H9 (cell line): ENCODE measurements at regions not wholly inside any gene's neighbourhood (a gene's known extent, or its start where the extent isn't known, plus 50 kb on each side); places are given as distances from the start of the nearest gene placed in this dataset.

Source experiments
- DNase-seq: peaks from one replicate; pipeline ENCODE4 v3.0.0-alpha.2; 2017
- H2AFZ ChIP-seq: one replicate; pipeline ENCODE4 v1.6.1; 2013; ENCODE audit warnings: mild to moderate bottlenecking, low read length, control low read depth, moderate library complexity
- H2AK5ac ChIP-seq: 2 replicates; pipeline ENCODE4 v1.6.1; 2013; ENCODE audit warnings: low read length, control low read depth, mixed read lengths; ENCODE audit not compliant: insufficient read length
- H2BK120ac ChIP-seq: one replicate; pipeline ENCODE4 v1.6.1; 2013; ENCODE audit warnings: low read depth, mild to moderate bottlenecking, low read length, control low read depth, inconsistent platforms; ENCODE audit not compliant: poor library complexity, severe bottlenecking
- H2BK12ac ChIP-seq: 2 replicates; pipeline ENCODE4 v1.6.1; 2013; ENCODE audit warnings: low read length, control low read depth, mixed read lengths, low read depth; ENCODE audit not compliant: insufficient read length
- H2BK15ac ChIP-seq: 2 replicates; pipeline ENCODE4 v1.6.1; 2013; ENCODE audit warnings: low read depth, low read length, control low read depth
- H2BK20ac ChIP-seq: one replicate; pipeline ENCODE4 v1.6.1; 2013; ENCODE audit warnings: low read depth, mild to moderate bottlenecking, low read length, control low read depth, inconsistent platforms; ENCODE audit not compliant: poor library complexity, severe bottlenecking
- H2BK5ac ChIP-seq: 2 replicates; pipeline ENCODE4 v1.6.1; 2013; ENCODE audit warnings: low read length, control low read depth, mixed read lengths; ENCODE audit not compliant: insufficient read length
- H3K14ac ChIP-seq: 2 replicates; pipeline ENCODE4 v1.6.1; 2013; ENCODE audit warnings: low read length, control low read depth; ENCODE audit not compliant: insufficient read depth
- H3K18ac ChIP-seq: 2 replicates; pipeline ENCODE4 v1.6.1; 2013; ENCODE audit warnings: low read depth, mild to moderate bottlenecking, mixed read lengths, low read length, control low read depth; ENCODE audit not compliant: insufficient read length
- H3K23ac ChIP-seq: 2 replicates; pipeline ENCODE4 v1.6.1; 2013; ENCODE audit warnings: low read length, control low read depth, mixed read lengths, low read depth; ENCODE audit not compliant: insufficient read length
- H3K23me2 ChIP-seq: 2 replicates; pipeline ENCODE4 v1.6.1; 2013; ENCODE audit warnings: low read depth, mild to moderate bottlenecking, mixed read lengths, low read length, control low read depth; ENCODE audit not compliant: insufficient read length, poor library complexity, severe bottlenecking
- H3K27ac ChIP-seq: 2 replicates; pipeline ENCODE4 v1.5.1; 2013; ENCODE audit warnings: low read length, control low read depth, mixed read lengths, low read depth; ENCODE audit not compliant: insufficient read length
- H3K27me3 ChIP-seq: 2 replicates; pipeline ENCODE4 v1.6.1; 2013; ENCODE audit warnings: low read length, control low read depth, inconsistent platforms; ENCODE audit not compliant: insufficient read depth
- H3K4ac ChIP-seq: 2 replicates; pipeline ENCODE4 v1.6.1; 2013; ENCODE audit warnings: low read depth, mild to moderate bottlenecking, control low read depth, inconsistent platforms, low read length, moderate library complexity
- H3K4me1 ChIP-seq: 2 replicates; pipeline ENCODE4 v1.6.1; 2013; ENCODE audit warnings: low read length, control low read depth, inconsistent platforms; ENCODE audit not compliant: insufficient read depth
- H3K4me2 ChIP-seq: 2 replicates; pipeline ENCODE4 v1.6.1; 2013; ENCODE audit warnings: low read length, control low read depth, mixed read lengths; ENCODE audit not compliant: insufficient read length, insufficient read depth
- H3K56ac ChIP-seq: 2 replicates; pipeline ENCODE4 v1.6.1; 2013; ENCODE audit warnings: low read depth, mild to moderate bottlenecking, mixed read lengths, low read length, control low read depth; ENCODE audit not compliant: insufficient read length
- H3K79me1 ChIP-seq: 2 replicates; pipeline ENCODE4 v1.6.1; 2013; ENCODE audit warnings: low read depth, mild to moderate bottlenecking, moderate library complexity, low read length, control low read depth, inconsistent platforms; ENCODE audit not compliant: insufficient read depth, poor library complexity, severe bottlenecking
- H3K79me2 ChIP-seq: 2 replicates; pipeline ENCODE4 v1.6.1; 2013; ENCODE audit warnings: low read length, control low read depth, inconsistent platforms; ENCODE audit not compliant: insufficient read depth
- H3K9ac ChIP-seq: 2 replicates; pipeline ENCODE4 v1.6.1; 2013; ENCODE audit warnings: low read length, control low read depth, mixed read lengths; ENCODE audit not compliant: insufficient read length; ENCODE audit errors: extremely low read depth
- H3K9me3 ChIP-seq: one replicate; pipeline ENCODE4 v1.6.1; 2013; ENCODE audit warnings: low read depth, low read length, inconsistent platforms; ENCODE audit not compliant: control insufficient read depth
- H3T11ph ChIP-seq: one replicate; pipeline ENCODE4 v1.6.1; 2013; ENCODE audit warnings: mild to moderate bottlenecking, low read length, control low read depth, inconsistent platforms
- H4K20me1 ChIP-seq: one replicate; pipeline ENCODE4 v1.6.1; 2013; ENCODE audit not compliant: control insufficient read depth, insufficient read length, insufficient read depth
- H4K5ac ChIP-seq: 2 replicates; pipeline ENCODE4 v1.6.1; 2013; ENCODE audit warnings: low read depth, mild to moderate bottlenecking, mixed read lengths, low read length, control low read depth; ENCODE audit not compliant: insufficient read length
- H4K8ac ChIP-seq: replicated peaks from 2 replicates; pipeline ENCODE4 v1.6.1; 2013; ENCODE audit warnings: low read length, control low read depth, mixed read lengths, low read depth; ENCODE audit not compliant: insufficient read length
- H4K91ac ChIP-seq: 2 replicates; pipeline ENCODE4 v1.6.1; 2013; ENCODE audit warnings: low read depth, mild to moderate bottlenecking, moderate library complexity, mixed read lengths, low read length, control low read depth; ENCODE audit not compliant: insufficient read length
- H3K27ac Mint-ChIP-seq, 3 experiments: 2 replicates in 2 of 3; 3 replicates in 1 of 3; pipeline ENCODE4 v1.8.0; 2020 to 2021; ENCODE audit warnings: mixed read lengths in 3 of 3, mild to moderate bottlenecking in 1 of 3, moderate library complexity in 1 of 3
- H3K27me3 Mint-ChIP-seq: 2 replicates; pipeline ENCODE4 v1.8.0; 2021; ENCODE audit warnings: low read depth, mild to moderate bottlenecking, moderate library complexity, mixed read lengths
- H3K36me3 Mint-ChIP-seq, 3 experiments: 2 replicates in 2 of 3; 3 replicates in 1 of 3; pipeline ENCODE4 v1.8.0; 2020 to 2021; ENCODE audit warnings: low read depth in 3 of 3, mixed read lengths in 3 of 3; ENCODE audit not compliant: insufficient read depth in 1 of 3
- H3K4me1 Mint-ChIP-seq, 2 experiments: 2 replicates each; pipeline ENCODE4 v1.8.0; 2020; ENCODE audit warnings: mixed read lengths in 2 of 2
- H3K4me3 Mint-ChIP-seq, 2 experiments: 2 replicates in 1 of 2; 3 replicates in 1 of 2; pipeline ENCODE4 v1.8.0; 2020 to 2021; ENCODE audit warnings: mild to moderate bottlenecking in 2 of 2, mixed read lengths in 2 of 2, moderate library complexity in 1 of 2
- H3K9me3 Mint-ChIP-seq, 2 experiments: 2 replicates in 1 of 2; 3 replicates in 1 of 2; pipeline ENCODE4 v1.8.0; 2020; ENCODE audit warnings: mild to moderate bottlenecking in 2 of 2, mixed read lengths in 2 of 2, moderate library complexity in 1 of 2
- CTCF ChIP-seq: fragments of 200-600 bp; sonication (generic); conservative IDR thresholded peaks from 3 replicates; pipeline ENCODE4 v1.8.0; 2021; ENCODE audit warnings: antibody characterized with exemption, mild to moderate bottlenecking
- WGBS: extraction: QIAGEN DNeasy Blood & Tissue Kit; methylation state at CpG from one replicate; pipeline ENCODE4 v1.1.7; 2013; ENCODE audit warnings: missing lambda C conversion rate, low lambda C conversion rate, mixed read lengths; ENCODE audit not compliant: insufficient read length; ENCODE audit errors: extremely low coverage; 5-methylcytosine and 5-hydroxymethylcytosine counted together

GRCh38 chr15:31217566-31218270 lies 108.9 kb upstream of the KLF13 start:
- Mint-ChIP-seq H3K27me3 (peaks cover 2% of the 10 kb centered on the region), H3K4me1 (peaks cover 18 to 20% of the 10 kb centered on the region in 2 experiments), H3K4me3 (no peak overlapping the region), H3K27ac (no peak overlapping the region), H3K9me3 (no peaks in the 10 kb centered on the region), H3K36me3 (no peaks in the 10 kb centered on the region)
- Histone ChIP-seq H3K4ac (no peak overlapping the region), H3T11ph (no peak overlapping the region), H2BK15ac (no peak overlapping the region), H4K8ac (no peak overlapping the region), H2AK5ac (no peak overlapping the region), H3K14ac (no peak overlapping the region), H4K91ac (no peak overlapping the region), H2BK12ac (no peak overlapping the region), H3K4me1 (peaks cover 2% of the 10 kb centered on the region; the same call in 1 of the 2 replicates), H3K27ac (no peak overlapping the region), H3K56ac (no peak overlapping the region), H4K20me1 (no peaks in the 10 kb centered on the region), H2BK20ac (no peak overlapping the region), H3K79me2 (no peaks in the 10 kb centered on the region), H3K23me2 (peaks cover 5% of the 10 kb centered on the region), H3K4me2 (no peak overlapping the region), H2AFZ (no peak overlapping the region), H2BK5ac (no peak overlapping the region), H3K9ac (no peak overlapping the region), H3K18ac (no peak overlapping the region), H2BK120ac (no peak overlapping the region), H3K79me1 (no peaks in the 10 kb centered on the region), H3K9me3 (no peaks in the 10 kb centered on the region), H3K27me3 (no peaks in the 10 kb centered on the region), H3K23ac (no peak overlapping the region), H4K5ac (no peak overlapping the region)
- TF ChIP-seq CTCF = no peak
- DNase-seq = no peak
- WGBS = no CpG with 5 or more reads among the region's 10 CpGs
